ENCODE measurements at regions not wholly inside any gene's neighbourhood (a gene's known extent, or its start where the extent isn't known, plus 50 kb on each side); places are given as distances from the start of the nearest gene placed in this dataset.

- WGBS (ENCODE audit: low lambda C conversion rate, missing lambda C conversion rate): 47% methylated on average over 4 of the region's 4 CpGs
- no peaks in the 10 kb centered on the region for H3K9me2 ChIP-seq (replicated peaks; ENCODE audit: insufficient read depth)
These were observed 59.1 kb upstream of the DHRS4 start for GRCh38 chr14:23894362-23895052.

GRCh38 chr14:23895053-23895419 lies 58.5 kb upstream of the DHRS4 start:
- Histone ChIP-seq H3K79me2 (no peaks in the 10 kb centered on the region), H4K20me1 (ENCODE audit: insufficient read depth, poor library complexity, severe bottlenecking) (no peaks in the 10 kb centered on the region), H3K27me3 (no peaks in the 10 kb centered on the region), H3K9me2 (replicated peaks; ENCODE audit: insufficient read depth) (no peaks in the 10 kb centered on the region), H3K27ac (no peak overlapping the region), H3K4me2 (no peak overlapping the region), H3K36me3 (replicated peaks; ENCODE audit: insufficient read depth, low read depth) (no peaks in the 10 kb centered on the region), H3K4me1 (ENCODE audit: insufficient read depth) (no peaks in the 10 kb centered on the region), H2AFZ (no peak overlapping the region), H3K4me3 (no peak overlapping the region), H3K9me3 (ENCODE audit: low read depth) (no peaks in the 10 kb centered on the region)
- 80% methylated on average over 1 of the region's 1 CpG for WGBS (ENCODE audit: low lambda C conversion rate, missing lambda C conversion rate)
- no peak for DNase-seq (ENCODE audit: low spot score)
- TF ChIP-seq EZH2 (IDR thresholded peaks at IDR 0.05; ENCODE audit: borderline replicate concordance): no peak
- no peak for TF ChIP-seq EZH2phosphoT487 (IDR thresholded peaks at IDR 0.05; ENCODE audit: low read depth, severe bottlenecking, unreplicated experiment)
- no peak for TF ChIP-seq CTCF (IDR thresholded peaks at IDR 0.05; ENCODE audit: poor library complexity)

More at GRCh38 chr14:23894362-23895052, 59.1 kb upstream of the DHRS4 start:
- Histone ChIP-seq H2AFZ (no peak overlapping the region), H3K4me1 (ENCODE audit: insufficient read depth) (no peaks in the 10 kb centered on the region), H3K9me3 (ENCODE audit: low read depth) (no peaks in the 10 kb centered on the region), H4K20me1 (ENCODE audit: insufficient read depth, poor library complexity, severe bottlenecking) (no peaks in the 10 kb centered on the region), H3K4me3 (no peak overlapping the region), H3K27ac (no peak overlapping the region), H3K79me2 (no peaks in the 10 kb centered on the region), H3K4me2 (no peak overlapping the region), H3K36me3 (replicated peaks; ENCODE audit: insufficient read depth, low read depth) (no peaks in the 10 kb centered on the region), H3K27me3 (no peaks in the 10 kb centered on the region)
- DNase-seq (ENCODE audit: low spot score): no peak
- TF ChIP-seq CTCF (IDR thresholded peaks at IDR 0.05; ENCODE audit: poor library complexity) (no peak), EZH2phosphoT487 (IDR thresholded peaks at IDR 0.05; ENCODE audit: low read depth, severe bottlenecking, unreplicated experiment) (no peak), EZH2 (IDR thresholded peaks at IDR 0.05; ENCODE audit: borderline replicate concordance) (no peak)

- TF ChIP-seq EZH2phosphoT487 (IDR thresholded peaks at IDR 0.05; ENCODE audit: low read depth, severe bottlenecking, unreplicated experiment): no peak
- no peak for TF ChIP-seq CTCF (IDR thresholded peaks at IDR 0.05; ENCODE audit: poor library complexity)
- no peak for TF ChIP-seq EZH2 (IDR thresholded peaks at IDR 0.05; ENCODE audit: borderline replicate concordance)
- Histone ChIP-seq H3K4me2 (no peak overlapping the region), H4K20me1 (ENCODE audit: insufficient read depth, poor library complexity, severe bottlenecking) (no peaks in the 10 kb centered on the region), H3K36me3 (replicated peaks; ENCODE audit: insufficient read depth, low read depth) (no peaks in the 10 kb centered on the region), H3K4me1 (ENCODE audit: insufficient read depth) (no peaks in the 10 kb centered on the region), H3K27ac (no peak overlapping the region), H3K79me2 (no peaks in the 10 kb centered on the region), H3K9me2 (replicated peaks; ENCODE audit: insufficient read depth) (no peaks in the 10 kb centered on the region), H3K4me3 (no peak overlapping the region), H3K27me3 (no peaks in the 10 kb centered on the region), H3K9me3 (ENCODE audit: low read depth) (no peaks in the 10 kb centered on the region), H2AFZ (no peak overlapping the region)
- 53% methylated on average over 3 of the region's 3 CpGs for WGBS (ENCODE audit: low lambda C conversion rate, missing lambda C conversion rate)
- no peak for DNase-seq (ENCODE audit: low spot score)
These were observed 58.1 kb upstream of the DHRS4 start for GRCh38 chr14:23895480-23895879.
